Endothelial cell of umbilical vein (primary cell): ENCODE measurements at regions not wholly inside any gene's neighbourhood (a gene's known extent, or its start where the extent isn't known, plus 50 kb on each side); places are given as distances from the start of the nearest gene placed in this dataset.

ENCODE experiments used
- BruUV-seq: library from RNA; stranded (reverse); fragments of 400-500 nt; replicated peaks from 2 replicates; lab custom pipeline; 2021; lab: Mats Ljungman, UMichigan
- CTCF ChIA-PET: fragments of 300-600, 350-600 bp; sonication (Branson Sonifier 250); formaldehyde crosslinking; loops from one replicate; lab custom pipeline; 2021; ENCODE audit warnings: antibody characterized with exemption, inconsistent platforms; lab: Charles Lee
- POLR2A ChIA-PET: fragments of 300-600, 350-600 bp; sonication (Branson Sonifier 250); formaldehyde crosslinking; loops from one replicate; lab custom pipeline; 2021; ENCODE audit warnings: antibody characterized with exemption, inconsistent platforms; lab: Charles Lee
- DNase-seq: peaks from one replicate; pipeline ENCODE4 v3.0.0-alpha.2; 2011; ENCODE audit warnings: low read depth, low spot score
- FAIRE-seq: peaks from 2 replicates; lab custom pipeline; 2011; peaks lifted over from hg19 to GRCh38; lab: Jason Lieb, UNC
- H2AFZ ChIP-seq: 2 replicates; pipeline ENCODE4 v1.6.0; 2012; ENCODE audit warnings: low read depth, low read length, control low read depth, inconsistent platforms
- H3K27ac ChIP-seq: 2 replicates; pipeline ENCODE4 v1.5.1; 2011; ENCODE audit warnings: low read depth, mild to moderate bottlenecking, control low read depth, low read length, moderate library complexity; ENCODE audit not compliant: insufficient read depth
- H3K27me3 ChIP-seq, 2 experiments: 2 replicates each; pipeline versions ENCODE4 v1.6.0 to v1.6.1; 2011; ENCODE audit warnings: low read length in 2 of 2, mixed read lengths in 1 of 2; ENCODE audit not compliant: control insufficient read depth in 2 of 2, insufficient read depth in 2 of 2
- H3K36me3 ChIP-seq, 2 experiments: 2 replicates in 1 of 2; 3 replicates in 1 of 2; pipeline ENCODE4 v1.5.1; 2011; ENCODE audit warnings: low read length in 2 of 2, mild to moderate bottlenecking in 1 of 2, moderate library complexity in 1 of 2; ENCODE audit not compliant: control insufficient read depth in 2 of 2, insufficient read depth in 2 of 2; ENCODE audit errors: extremely low read depth in 1 of 2
- H3K4me1 ChIP-seq: 3 replicates; pipeline ENCODE4 v1.5.1; 2011; ENCODE audit warnings: mild to moderate bottlenecking, low read length; ENCODE audit not compliant: control insufficient read depth, insufficient read depth; ENCODE audit errors: extremely low read depth
- H3K4me2 ChIP-seq: 2 replicates; pipeline ENCODE4 v1.6.1; 2011; ENCODE audit warnings: low read length, control low read depth, mixed read lengths; ENCODE audit not compliant: insufficient read depth
- H3K4me3 ChIP-seq, 3 experiments: fragments of 200-600 bp in 1 of 3; sonication (generic), shearing (Covaris generic) in 1 of 3; replicated peaks in 1 of 3; 2 replicates each; pipeline ENCODE4 v1.5.1; 2011 to 2016; ENCODE audit warnings: control low read depth in 3 of 3, low read length in 3 of 3, mild to moderate bottlenecking in 2 of 3, inconsistent platforms in 1 of 3, low read depth in 1 of 3, moderate library complexity in 1 of 3; ENCODE audit not compliant: insufficient read depth in 1 of 3
- H3K79me2 ChIP-seq: 2 replicates; pipeline ENCODE4 v1.6.0; 2012; ENCODE audit warnings: low read length, inconsistent platforms; ENCODE audit not compliant: control insufficient read depth, insufficient read depth
- H3K9ac ChIP-seq: replicated peaks from 2 replicates; pipeline ENCODE3; 2011; ENCODE audit warnings: low read length, control low read depth; ENCODE audit not compliant: insufficient read depth; ENCODE audit errors: extremely low read depth
- H3K9me1 ChIP-seq: replicated peaks from 3 replicates; pipeline ENCODE4 v1.6.0; 2011; ENCODE audit warnings: mild to moderate bottlenecking, low read length; ENCODE audit not compliant: control insufficient read depth, insufficient read depth; ENCODE audit errors: extremely low read depth
- H3K9me3 ChIP-seq: replicated peaks from 2 replicates; pipeline ENCODE4 v1.5.1; 2012; ENCODE audit warnings: low read length, inconsistent platforms; ENCODE audit not compliant: control insufficient read depth, insufficient read depth
- H4K20me1 ChIP-seq: replicated peaks from 2 replicates; pipeline ENCODE3; 2011; ENCODE audit warnings: mild to moderate bottlenecking, low read length; ENCODE audit not compliant: control insufficient read depth, insufficient read depth; ENCODE audit errors: extremely low read depth
- CTCF ChIP-seq, 2 donors: IDR thresholded peaks; 1 replicate in 1 of 2; 2 replicates in 1 of 2; pipeline ENCODE4 v1.5.1; 2011; ENCODE audit warnings: low read length in 2 of 2, mild to moderate bottlenecking in 2 of 2, moderate library complexity in 2 of 2, control low read depth in 1 of 2, inconsistent platforms in 1 of 2, low read depth in 1 of 2; ENCODE audit not compliant: insufficient read depth in 1 of 2; ENCODE audit errors: extremely low read depth in 1 of 2
- EZH2 ChIP-seq: IDR thresholded peaks from 2 replicates; pipeline ENCODE4 v1.6.1; 2012; ENCODE audit warnings: borderline replicate concordance, low read depth, mild to moderate bottlenecking, moderate library complexity, low read length, inconsistent platforms; ENCODE audit not compliant: severe bottlenecking
- FOS ChIP-seq: IDR thresholded peaks from 2 replicates; pipeline ENCODE4 v1.6.1; 2011; ENCODE audit warnings: mild to moderate bottlenecking, low read length, moderate library complexity, borderline replicate concordance; ENCODE audit not compliant: insufficient read depth
- GATA2 ChIP-seq: IDR thresholded peaks from 2 replicates; pipeline ENCODE4 v1.7.0; 2011; ENCODE audit warnings: low read depth, mild to moderate bottlenecking, moderate library complexity, mixed read lengths, low read length; ENCODE audit not compliant: insufficient read length, insufficient read depth
- JUN ChIP-seq: IDR thresholded peaks from 2 replicates; pipeline ENCODE4 v1.6.1; 2011; ENCODE audit warnings: borderline replicate concordance, low read depth; ENCODE audit not compliant: insufficient read length, insufficient read depth
- MYC ChIP-seq: IDR thresholded peaks from one replicate; pipeline ENCODE4 v1.6.1; 2011; ENCODE audit warnings: mild to moderate bottlenecking, low read depth, low read length
- POLR2A ChIP-seq: IDR thresholded peaks from 2 replicates; pipeline ENCODE4 v1.6.1; 2012; ENCODE audit warnings: low read depth, mild to moderate bottlenecking, control low read depth, low read length
- POLR2AphosphoS5 ChIP-seq: IDR thresholded peaks from 2 replicates; pipeline ENCODE4 v1.6.1; 2012; ENCODE audit warnings: low read depth, mild to moderate bottlenecking, control low read depth, low read length, moderate library complexity; ENCODE audit not compliant: insufficient read depth
- dilution Hi-C: fragments of 300-500 bp; cut with MboI; formaldehyde crosslinking; loops from one replicate; pipeline ENCODE4 v1.15.0; 2019; ENCODE audit warnings: low sequenced_read_pairs; ENCODE audit not compliant: extremely low pct_ligation_motif_present
- intact Hi-C: fragments of 100-400 bp; cut with micrococcal nuclease; formaldehyde crosslinking; loops from one replicate; pipeline ENCODE4 v1.10.0; 2022
- TF ChIP-seq, protein P1 (sequence below): IDR thresholded peaks from 2 replicates; pipeline ENCODE4 v1.6.1; 2011; ENCODE audit not compliant: insufficient read depth, insufficient read length

DNA sequence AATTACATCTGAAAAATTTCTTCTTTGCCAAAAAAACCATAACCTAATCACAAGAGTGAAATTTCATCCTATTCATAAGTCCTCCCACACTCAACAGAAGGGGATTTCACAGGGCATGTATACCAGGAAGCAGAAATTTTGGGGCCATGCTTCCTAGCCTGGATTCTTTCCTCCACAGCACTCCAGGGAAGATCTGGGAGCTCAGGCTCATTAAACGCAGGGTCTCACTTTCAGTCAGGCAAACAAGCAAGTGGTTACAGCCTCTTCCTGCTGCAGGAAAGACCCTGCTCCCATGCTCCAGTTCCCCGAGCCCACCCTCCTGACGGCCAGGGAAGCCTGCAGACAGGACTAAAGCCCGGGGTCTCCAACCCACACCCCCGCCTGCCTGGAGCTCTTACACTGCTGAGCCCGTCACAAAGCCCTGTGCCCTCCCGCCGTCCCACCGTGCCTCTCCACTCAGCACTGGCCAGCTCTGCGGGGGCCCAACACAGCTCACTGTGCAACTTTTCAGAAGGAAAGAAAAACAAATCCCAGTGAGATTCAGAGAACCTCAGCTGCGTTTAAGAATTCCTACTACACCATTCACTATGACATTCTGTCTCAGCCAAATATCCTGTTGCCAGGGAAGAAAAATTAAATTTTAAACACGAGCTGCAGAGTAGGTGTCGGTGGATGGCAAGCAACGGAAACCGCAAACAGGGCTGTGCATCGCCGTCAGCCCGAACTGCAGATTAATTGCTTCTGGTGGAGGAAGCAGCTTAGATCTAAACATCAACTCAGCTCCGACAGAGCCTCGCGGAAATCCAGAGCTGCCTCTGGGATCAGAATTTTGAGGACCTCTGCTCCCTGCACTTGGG is 106.7 kb upstream of the SFSWAP start:
- H3K4me2 ChIP-seq: no peak overlapping the region
- no peaks in the 10 kb centered on the region for H4K20me1 ChIP-seq
- no peak overlapping the region for H3K27ac ChIP-seq
- H3K4me1 ChIP-seq: no peaks in the 10 kb centered on the region
- H3K9me3 ChIP-seq: no peaks in the 10 kb centered on the region
- dilution Hi-C loops (no loop called here), intact Hi-C loops (no loop called here)
- peaks cover 0 to 2% of the 10 kb centered on the region in 2 experiments for H3K27me3 ChIP-seq
- no peak overlapping the region for H3K4me3 ChIP-seq
- no TSS peak for BruUV-seq
- H3K36me3 ChIP-seq: no peaks in the 10 kb centered on the region
- no peaks in the 10 kb centered on the region for H3K9me1 ChIP-seq
- H3K79me2 ChIP-seq: no peaks in the 10 kb centered on the region
- DNase-seq: no peak
- no peak for FAIRE-seq
- no peak overlapping the region for H2AFZ ChIP-seq
- TF ChIP-seq JUN (no peak), POLR2A (no peak), EZH2 (no peak), CTCF (IDR thresholded peaks at IDR 0.05; ENCODE audit: extremely low read depth in 1 of 2, insufficient read depth in 1 of 2, low read depth in 1 of 2, low read length in 2 of 2) (no peak), FOS (no peak), POLR2AphosphoS5 (no peak), MYC (no peak), GATA2 (no peak)
- TF ChIP-seq, protein P1, sequence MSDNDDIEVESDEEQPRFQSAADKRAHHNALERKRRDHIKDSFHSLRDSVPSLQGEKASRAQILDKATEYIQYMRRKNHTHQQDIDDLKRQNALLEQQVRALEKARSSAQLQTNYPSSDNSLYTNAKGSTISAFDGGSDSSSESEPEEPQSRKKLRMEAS: no peak
- H3K9ac ChIP-seq: no peak overlapping the region
- CTCF ChIA-PET: no interaction called here
- POLR2A ChIA-PET: no interaction called here
